ENCODE measurements at regions not wholly inside any gene's neighbourhood (a gene's known extent, or its start where the extent isn't known, plus 50 kb on each side); places are given as distances from the start of the nearest gene placed in this dataset.

- no peak for DNase-seq (ENCODE audit: low spot score)
Measured at GRCh38 chr5:120413686-120414085, 50.4 kb upstream of the PRR16 start.
